Renal cortical epithelial cell (primary cell): ENCODE measurements at regions not wholly inside any gene's neighbourhood (a gene's known extent, or its start where the extent isn't known, plus 50 kb on each side); places are given as distances from the start of the nearest gene placed in this dataset.

Experiments
- DNase-seq: peaks from one replicate; pipeline ENCODE4 v3.0.0-alpha.2; 2011; ENCODE audit warnings: low read depth

- DNase-seq, result peak; percentile 68
Measured at GRCh38 chr1:218642033-218642948, 297.2 kb downstream of the TGFB2 start.

GRCh38 chr1:218643281-218643680 lies 298.1 kb downstream of the TGFB2 start:
- DNase-seq, result no peak

- DNase-seq, result no peak
Measured at GRCh38 chr1:218643926-218644325, 298.8 kb downstream of the TGFB2 start.

- DNase-seq, result no peak
Measured at GRCh38 chr1:218646288-218646687, 301.2 kb downstream of the TGFB2 start.

GRCh38 chr1:218656301-218657037 lies 311.3 kb downstream of the TGFB2 start:
- peak; percentile 84 for DNase-seq

- peak; percentile 83 for DNase-seq
Measured at GRCh38 chr1:218658269-218658668, 313.1 kb downstream of the TGFB2 start.

GRCh38 chr1:218658899-218659298 lies 313.8 kb downstream of the TGFB2 start:
- peak; percentile 99 for DNase-seq

GRCh38 chr1:218659911-218660677 lies 315.0 kb downstream of the TGFB2 start:
- DNase-seq, result peak; percentile 86

- DNase-seq, result peak; percentile 96
Measured at GRCh38 chr1:218660678-218661053, 315.5 kb downstream of the TGFB2 start.

GRCh38 chr1:218661411-218661810 lies 316.3 kb downstream of the TGFB2 start:
- DNase-seq, result no peak

GRCh38 chr1:218664385-218665170 lies 319.4 kb downstream of the TGFB2 start:
- peak; percentile 65 for DNase-seq

- peak; percentile 27 for DNase-seq
Measured at GRCh38 chr1:218665221-218665620, 320.1 kb downstream of the TGFB2 start.

GRCh38 chr1:218666263-218666662 lies 321.1 kb downstream of the TGFB2 start:
- no peak for DNase-seq

GRCh38 chr1:218667781-218668516 lies 322.8 kb downstream of the TGFB2 start:
- DNase-seq, result no peak

GRCh38 chr1:218669431-218669830 lies 324.3 kb downstream of the TGFB2 start:
- DNase-seq, result peak; percentile 42

- no peak for DNase-seq
Measured at GRCh38 chr1:218670875-218671274, 325.7 kb downstream of the TGFB2 start.

GRCh38 chr1:218671573-218671972 lies 326.4 kb downstream of the TGFB2 start:
- DNase-seq, result no peak

GRCh38 chr1:218673170-218673569 lies 328.0 kb downstream of the TGFB2 start:
- no peak for DNase-seq

- peak; percentile 66 for DNase-seq
Measured at GRCh38 chr1:218674280-218674773, 329.2 kb downstream of the TGFB2 start.

GRCh38 chr1:218677026-218677425 lies 331.9 kb downstream of the TGFB2 start:
- DNase-seq, result no peak
